ENCODE measurements at regions not wholly inside any gene's neighbourhood (a gene's known extent, or its start where the extent isn't known, plus 50 kb on each side); places are given as distances from the start of the nearest gene placed in this dataset.
"Not testable (repeated sequence)": the region's sequence is repeated elsewhere in the genome, so short reads cannot be mapped to it uniquely, and the experiment has no call there.

DNA sequence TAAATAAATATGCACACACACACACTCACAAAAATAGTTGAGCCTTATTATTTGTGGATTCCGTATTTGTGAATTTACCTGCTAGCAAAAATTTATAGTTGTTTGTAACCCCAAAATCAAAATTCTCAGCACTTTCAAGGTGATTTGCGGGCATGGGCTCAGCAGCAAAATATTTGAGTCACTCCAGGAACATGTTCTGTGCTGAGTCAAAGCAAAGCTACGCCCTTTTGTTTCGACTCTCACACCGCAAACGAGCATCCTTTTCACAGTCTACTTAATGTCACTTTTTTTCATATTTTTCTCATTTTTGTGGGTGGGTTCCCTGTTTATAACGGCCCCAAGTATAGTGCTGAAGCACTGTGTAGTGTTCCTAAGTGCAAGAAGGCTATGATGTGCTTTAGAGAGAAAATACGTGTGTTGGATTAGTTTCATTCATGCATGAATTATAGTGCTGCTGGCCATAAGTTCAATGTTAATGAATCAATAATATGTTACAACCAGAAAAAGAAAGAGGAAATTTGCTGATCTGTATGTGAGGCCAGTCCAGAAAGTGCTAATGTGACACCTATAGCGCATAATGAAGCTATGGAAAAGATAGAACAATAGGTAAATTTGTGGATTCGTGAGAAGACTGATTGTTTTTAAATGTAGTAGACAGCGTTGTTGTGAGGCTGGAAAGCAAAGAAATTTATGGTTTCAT lies 723.2 kb upstream of the AGA start:
- no peak for DNase-seq (ENCODE audit: low read depth)

DNA sequence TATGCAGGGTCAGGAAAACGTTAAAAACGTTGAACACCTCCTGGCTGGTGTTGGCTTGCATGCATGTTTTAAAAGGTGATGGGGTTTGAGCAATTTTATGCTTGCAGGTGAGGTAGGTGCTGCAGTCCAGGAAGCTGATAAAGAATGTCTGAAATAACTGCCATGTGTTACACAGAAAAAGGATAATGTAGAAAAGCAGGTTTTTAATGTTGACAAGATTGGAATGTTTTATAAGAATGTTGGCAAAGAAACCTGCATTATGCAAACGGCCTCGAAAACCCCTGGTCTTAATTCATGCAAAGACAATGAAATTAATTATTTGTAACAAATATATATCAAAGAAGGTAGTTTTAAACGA lies 723.7 kb upstream of the AGA start:
- DNase-seq (ENCODE audit: low read depth) = no peak

DNA sequence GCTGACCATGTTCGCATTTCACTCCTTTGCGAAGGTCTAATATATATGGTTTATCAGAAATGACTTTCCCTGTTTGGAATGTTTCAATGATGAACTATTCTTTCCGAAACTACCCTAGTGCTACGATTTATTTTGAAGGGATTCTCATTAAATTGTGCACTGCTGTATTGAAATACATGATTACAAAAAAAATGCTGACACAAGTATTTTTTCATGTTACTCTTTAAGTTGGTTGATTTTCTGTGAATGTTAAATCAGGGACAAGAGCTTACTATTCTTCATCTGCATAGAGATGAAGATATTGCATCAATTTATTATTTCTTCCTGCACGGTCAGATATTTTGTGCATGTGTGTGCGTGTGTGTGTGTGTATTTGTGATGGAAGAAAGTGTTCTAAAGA lies 731.5 kb upstream of the AGA start:
- DNase-seq (ENCODE audit: low read depth) = no peak

DNA sequence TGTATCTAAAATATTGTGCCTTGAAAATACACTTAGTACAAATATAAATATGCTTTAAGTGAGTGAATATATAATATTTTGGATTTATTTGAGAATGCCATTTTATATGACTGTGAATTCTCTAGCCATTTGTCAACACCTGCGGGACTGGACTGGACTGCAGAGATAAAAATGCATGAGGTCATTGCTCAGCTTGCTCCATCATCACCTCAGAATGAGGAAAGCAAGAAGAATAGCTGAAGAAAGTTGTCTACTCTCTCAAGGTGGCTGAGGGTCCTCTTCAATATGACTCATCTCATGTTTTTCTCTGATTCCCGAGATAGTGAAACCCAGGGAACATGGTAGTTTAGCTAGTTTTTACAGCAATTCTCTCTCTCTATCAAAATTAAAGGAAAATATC lies 732.5 kb upstream of the AGA start:
- DNase-seq (ENCODE audit: low read depth) = no peak

DNA sequence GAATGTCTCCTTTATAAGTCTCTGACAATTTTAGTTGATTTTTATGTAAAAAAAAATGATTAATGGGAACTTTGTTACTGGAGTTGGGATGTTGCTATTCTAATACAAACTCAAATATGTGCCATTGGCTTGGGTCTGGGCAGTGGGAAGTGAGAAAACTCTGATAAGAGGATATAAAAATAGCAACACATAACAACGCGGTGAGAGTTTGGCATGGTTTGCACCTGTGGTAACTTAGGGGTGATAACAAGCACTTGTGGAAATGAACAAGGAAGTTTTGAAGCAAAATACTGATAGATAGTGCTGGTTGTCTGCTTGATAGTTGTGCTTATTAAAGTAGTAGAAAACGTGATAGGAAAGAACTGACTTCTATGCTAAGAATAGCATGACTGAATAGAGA lies 743.3 kb upstream of the AGA start:
- no peak for DNase-seq (ENCODE audit: low read depth)

DNA sequence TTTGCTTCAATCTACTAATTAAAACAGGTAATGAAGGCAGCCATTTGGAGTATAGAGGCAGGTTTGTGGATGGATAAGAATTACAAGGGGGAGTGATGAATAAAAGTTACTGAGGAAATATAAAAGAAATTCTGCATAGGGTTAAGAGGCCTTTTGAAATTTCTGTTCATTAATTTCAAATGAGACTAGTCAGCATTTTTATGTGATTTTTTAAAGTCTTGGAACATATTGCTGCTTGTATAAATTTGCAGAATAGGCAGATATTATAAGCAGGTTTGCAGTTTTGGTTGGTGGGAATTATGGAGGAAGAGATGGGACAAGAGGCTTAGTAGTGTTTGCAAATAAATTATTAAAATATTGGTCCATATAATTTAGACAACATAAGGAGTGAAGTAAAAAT lies 750.4 kb upstream of the AGA start:
- no peak for DNase-seq (ENCODE audit: low read depth)

DNA sequence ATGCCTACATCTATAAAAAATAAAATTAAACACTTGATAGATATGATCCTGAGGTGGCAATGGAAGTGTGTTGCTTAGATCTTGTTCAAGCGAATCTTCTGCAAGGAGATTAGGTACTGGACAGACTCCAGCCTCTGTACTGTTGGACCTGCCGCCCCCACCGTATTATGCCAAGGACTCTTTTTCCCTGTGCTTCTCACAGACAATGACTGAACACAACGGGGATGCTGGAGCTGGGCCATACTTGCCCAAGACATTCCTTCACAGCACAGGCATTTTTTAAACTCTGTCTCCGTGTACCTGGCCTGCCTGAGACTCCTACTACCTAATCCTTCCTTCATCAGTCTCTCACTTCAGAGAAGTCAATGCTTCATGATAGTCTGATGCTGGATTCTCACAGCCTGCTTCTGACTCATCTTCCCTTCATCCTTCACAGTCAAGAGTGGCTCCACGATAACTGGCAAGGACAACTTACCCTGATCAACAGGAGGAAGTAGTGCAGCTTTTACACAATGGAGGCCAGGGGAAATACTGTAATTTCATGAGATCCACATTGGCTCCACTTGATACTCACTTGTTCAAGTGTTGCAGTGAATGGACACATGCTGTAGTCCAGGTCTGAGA lies 754.6 kb upstream of the AGA start:
- no peak for DNase-seq (ENCODE audit: low read depth)

DNA sequence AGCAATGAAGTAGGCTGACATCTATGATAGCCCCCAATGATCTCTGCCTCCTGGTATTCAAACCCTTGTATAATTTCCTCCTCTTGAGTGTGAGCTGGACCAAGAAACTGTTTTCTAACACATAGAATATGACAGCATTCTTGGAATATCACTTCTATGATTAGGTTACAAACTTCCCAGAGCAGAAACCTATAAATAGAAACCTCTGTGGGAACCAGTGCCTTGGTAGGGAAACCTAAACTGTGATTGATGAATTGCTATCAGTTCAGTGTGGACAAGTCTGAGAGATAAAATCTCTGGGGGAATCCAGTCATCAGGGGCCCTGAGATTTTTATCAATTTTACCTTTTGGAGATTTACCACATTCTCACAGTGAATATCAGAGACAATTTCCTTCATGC lies 756.5 kb upstream of the AGA start:
- DNase-seq (ENCODE audit: low read depth) = no peak

DNA sequence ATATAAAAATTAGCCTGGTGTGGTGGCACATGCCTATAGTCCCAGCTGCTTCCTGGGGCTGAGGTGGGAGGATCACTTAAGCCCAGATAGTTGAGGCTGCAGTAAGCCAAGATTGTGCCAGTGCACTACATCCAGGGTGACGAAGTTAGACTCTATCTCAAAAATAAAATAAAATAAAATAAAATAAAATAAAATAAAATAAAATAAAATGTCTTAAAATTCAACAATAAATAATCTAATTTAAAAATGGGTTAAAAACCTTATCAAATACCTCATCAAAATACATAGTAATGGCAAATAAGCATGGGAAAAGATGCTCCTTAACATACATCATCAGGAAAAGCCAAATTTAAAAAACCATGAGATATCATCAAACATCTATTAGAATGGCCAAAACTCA lies 760.2 kb upstream of the AGA start:
- no peak for DNase-seq (ENCODE audit: low read depth)

DNA sequence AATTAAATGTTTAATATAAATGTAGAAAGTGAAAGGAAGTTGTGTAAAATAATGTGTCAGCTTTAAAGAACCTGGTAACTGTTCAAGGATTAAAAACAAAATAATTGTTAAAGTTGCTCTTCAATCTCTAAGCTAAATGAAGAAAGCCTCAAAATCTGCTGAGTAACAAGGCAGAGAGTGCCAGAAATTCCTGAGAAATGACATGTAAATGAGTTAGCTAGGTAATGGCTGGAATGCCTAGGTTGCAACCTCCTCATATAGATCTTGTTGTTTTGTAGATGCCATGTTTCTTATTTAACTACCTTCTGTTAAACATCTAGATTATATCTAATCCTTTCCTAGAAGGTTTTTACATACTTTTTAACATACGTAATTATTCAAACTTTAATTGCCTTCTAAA lies 763.6 kb upstream of the AGA start:
- DNase-seq (ENCODE audit: low read depth) = no peak

- no peak for DNase-seq (ENCODE audit: low read depth)
These were observed 773.1 kb upstream of the AGA start for GRCh38 chr4:178215309-178215708.

DNA sequence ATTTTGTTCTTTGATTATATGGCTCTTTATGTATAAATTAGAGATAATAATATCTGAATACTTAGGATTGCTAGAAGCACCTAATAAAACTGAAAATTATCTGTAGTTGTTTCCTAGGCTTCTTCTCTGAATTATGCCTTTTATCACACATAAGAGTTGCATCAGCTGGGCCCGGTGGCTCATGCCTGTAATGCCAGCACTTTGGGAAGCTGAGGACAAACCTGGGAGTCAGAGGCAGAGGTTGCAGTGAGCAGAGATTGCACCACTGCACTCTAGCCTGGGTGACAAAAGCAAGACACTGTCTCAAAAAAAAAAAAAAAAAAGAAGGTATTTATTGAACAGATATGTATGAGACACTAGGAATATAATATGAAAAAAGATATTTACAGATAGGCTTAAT lies 773.5 kb upstream of the AGA start:
- DNase-seq (ENCODE audit: low read depth) = no peak

DNA sequence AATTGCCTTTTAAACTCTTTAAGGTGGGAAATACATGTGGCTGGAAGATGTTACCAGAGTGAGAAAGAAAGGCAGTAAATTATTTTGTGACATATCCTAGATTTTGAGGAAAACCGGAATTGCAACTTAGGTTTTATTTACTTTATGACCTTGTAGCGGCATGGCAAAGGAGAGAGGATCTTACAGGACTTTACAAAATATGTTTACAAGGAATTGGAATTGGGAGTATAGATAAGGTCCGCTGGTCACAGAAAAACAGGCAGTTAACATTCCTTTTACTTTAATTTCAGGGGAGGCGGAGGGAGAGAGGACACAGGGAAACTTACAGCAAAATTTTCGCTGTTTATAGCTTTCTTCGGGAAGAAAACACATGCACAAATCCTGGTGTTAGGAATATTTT lies 784.2 kb upstream of the AGA start:
- not testable (repeated sequence) for DNase-seq (ENCODE audit: low read depth)

DNA sequence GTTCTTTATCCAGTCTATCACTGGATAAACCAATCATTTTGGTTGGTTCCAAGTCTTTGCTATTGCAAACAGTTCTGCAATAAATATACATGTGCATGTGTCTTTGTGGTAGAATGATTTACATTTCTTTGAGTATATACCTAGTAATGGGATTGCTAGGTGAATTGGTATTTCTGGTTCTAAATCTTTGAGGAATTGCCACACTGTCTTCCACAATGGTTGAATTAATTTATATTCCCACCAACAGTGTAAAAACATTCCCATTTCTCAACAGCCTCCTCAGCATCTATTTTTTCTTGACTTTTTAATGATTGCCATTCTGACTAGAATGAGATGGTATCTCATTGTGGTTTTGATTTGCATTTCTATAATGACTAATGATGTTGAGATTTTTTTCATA lies 791.7 kb upstream of the AGA start:
- DNase-seq (ENCODE audit: low read depth) = no peak

- DNase-seq (ENCODE audit: low read depth) = no peak
These were observed 798.7 kb upstream of the AGA start for GRCh38 chr4:178240891-178241290.

DNA sequence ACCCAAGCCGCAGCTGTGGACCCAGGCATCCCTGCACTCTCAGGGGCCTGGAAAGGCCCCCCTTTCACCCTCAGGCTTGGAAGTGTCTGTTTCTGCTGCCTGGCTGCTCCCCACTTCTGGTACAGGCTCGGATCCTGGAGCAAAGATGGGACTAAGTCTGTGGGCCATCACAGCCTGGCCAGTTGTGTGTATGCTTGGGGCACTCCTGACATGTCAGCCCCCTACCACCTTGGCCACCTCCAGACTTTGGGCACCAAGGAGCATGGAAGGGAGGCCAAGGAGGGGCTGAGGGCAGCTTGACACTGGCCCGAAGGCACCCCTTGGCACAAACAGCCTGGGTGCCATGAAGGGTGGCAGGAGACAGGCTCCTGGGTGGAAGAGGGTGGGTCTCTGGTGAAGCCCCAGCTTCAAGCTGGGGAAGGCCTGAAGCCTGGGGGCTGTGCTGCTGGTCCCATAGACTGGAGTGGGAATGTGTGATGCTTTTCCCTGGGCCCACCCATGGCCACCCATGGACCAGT lies 799.4 kb upstream of the AGA start:
- DNase-seq (ENCODE audit: low read depth) = no peak

DNA sequence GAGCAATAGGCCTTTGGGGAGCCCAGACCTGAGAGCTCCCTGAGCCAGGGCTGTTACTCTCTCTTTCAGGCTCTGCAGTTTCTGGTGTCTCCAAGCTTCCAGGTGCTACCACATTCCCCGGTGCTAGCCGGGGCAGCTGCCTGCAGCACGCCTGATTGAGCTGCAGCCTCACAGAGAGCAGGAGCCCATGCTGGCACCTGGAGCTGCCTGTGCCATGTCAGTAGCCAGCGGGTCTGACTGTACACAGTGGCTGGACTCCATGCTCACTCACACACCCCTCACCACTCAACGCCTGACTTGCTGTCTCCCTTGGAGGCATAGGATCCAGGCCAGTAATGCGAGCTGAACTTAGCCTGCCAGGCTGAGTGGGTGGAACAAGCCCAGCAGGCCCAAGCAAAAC lies 800.4 kb upstream of the AGA start:
- no peak for DNase-seq (ENCODE audit: low read depth)

- DNase-seq (ENCODE audit: low read depth) = no peak
These were observed 802.5 kb upstream of the AGA start for GRCh38 chr4:178244785-178245184.

GRCh38 chr4:178255172-178255571 lies 812.9 kb upstream of the AGA start:
- DNase-seq (ENCODE audit: low read depth) = no peak

- DNase-seq (ENCODE audit: low read depth) = no peak
These were observed 816.4 kb upstream of the AGA start for GRCh38 chr4:178258603-178259002.

DNA sequence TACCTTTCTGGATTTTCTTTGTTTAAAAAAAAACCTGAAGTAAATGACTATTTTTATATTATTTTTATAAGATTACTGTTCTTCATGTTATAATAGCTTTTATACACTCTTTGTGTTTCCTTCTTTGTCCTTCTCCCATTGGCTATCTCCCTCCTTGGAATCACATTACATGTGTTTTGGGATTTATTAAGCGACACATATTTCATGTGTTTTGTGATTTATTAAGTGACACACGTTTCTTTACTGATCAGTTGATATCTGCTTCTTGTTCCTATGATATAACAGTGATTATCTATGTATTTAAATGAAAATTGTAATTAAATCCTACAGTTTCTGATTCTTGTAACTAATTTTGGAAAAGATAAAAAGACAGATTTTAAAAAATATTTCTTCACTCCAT lies 817.3 kb upstream of the AGA start:
- no peak for DNase-seq (ENCODE audit: low read depth)

GRCh38 chr4:178264001-178264400 lies 821.8 kb upstream of the AGA start:
- no peak for DNase-seq (ENCODE audit: low read depth)

- no peak for DNase-seq (ENCODE audit: low read depth)
These were observed 829.1 kb upstream of the AGA start for GRCh38 chr4:178271386-178271785.

DNA sequence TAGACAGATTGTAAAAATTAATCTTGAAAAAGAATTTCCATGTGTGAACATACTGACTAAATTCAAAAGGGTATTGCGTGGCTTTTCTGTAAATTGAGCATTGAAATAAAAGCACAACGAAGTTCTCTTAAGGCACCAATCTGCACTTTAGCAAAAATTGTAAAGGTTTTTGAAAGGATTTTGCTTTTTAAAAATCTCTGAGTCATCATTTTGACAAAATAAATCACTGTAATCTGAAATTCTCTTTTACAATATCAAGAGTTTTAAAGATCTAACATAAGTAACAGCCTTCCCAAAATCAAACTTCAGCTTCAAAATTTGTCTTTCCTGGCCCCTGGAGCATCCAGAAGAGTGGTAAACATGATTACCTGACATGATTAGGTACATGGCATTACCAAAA lies 830.9 kb upstream of the AGA start:
- DNase-seq (ENCODE audit: low read depth) = no peak

All from stromal cell of bone marrow (primary cell).